HG03060 (cell line): ENCODE measurements at regions not wholly inside any gene's neighbourhood (a gene's known extent, or its start where the extent isn't known, plus 50 kb on each side); places are given as distances from the start of the nearest gene placed in this dataset.
"Not testable (repeated sequence)": the region's sequence is repeated elsewhere in the genome, so short reads cannot be mapped to it uniquely, and the experiment has no call there.

Source experiments
- ATAC-seq: cut with Tn5 transposase; IDR thresholded peaks from one replicate; pipeline ENCODE4 v1.9.1; 2021; ENCODE audit warnings: low read depth, moderate number of reproducible peaks; ENCODE audit not compliant: unreplicated experiment

DNA sequence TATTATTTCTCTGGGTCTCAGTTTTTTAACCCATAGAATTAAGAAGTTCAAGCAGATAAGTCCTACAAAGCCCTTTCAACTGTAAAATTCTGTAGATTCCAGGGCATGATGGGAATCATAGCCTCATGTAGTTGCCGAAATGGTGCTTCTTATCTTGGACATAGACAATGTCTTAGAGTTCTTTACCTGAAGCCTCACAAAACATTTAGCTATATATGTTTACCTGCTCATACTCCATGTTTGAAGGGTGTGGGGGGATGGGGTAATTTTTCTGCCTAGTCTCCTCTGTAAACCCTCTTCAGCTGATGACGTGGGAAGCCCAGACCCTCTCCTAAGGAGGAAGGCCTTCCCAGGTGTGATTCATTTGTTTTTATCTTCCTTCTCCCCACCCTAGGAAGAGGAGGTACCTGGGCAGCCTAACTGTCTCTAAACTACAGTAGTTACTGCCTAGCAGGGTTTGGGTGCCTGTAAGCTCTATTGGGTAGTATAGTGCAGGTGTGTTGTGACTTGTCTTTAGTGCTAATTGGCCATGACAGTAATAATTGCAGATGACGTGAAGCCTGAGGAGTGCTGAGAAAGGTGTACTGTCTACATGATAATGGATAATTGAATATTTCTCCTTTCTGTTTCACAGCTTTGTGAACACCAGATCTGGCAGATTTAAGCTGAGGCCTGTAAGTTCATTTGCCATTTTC is 230.8 kb downstream of the TFAP2B start:
- ATAC-seq, result no peak

DNA sequence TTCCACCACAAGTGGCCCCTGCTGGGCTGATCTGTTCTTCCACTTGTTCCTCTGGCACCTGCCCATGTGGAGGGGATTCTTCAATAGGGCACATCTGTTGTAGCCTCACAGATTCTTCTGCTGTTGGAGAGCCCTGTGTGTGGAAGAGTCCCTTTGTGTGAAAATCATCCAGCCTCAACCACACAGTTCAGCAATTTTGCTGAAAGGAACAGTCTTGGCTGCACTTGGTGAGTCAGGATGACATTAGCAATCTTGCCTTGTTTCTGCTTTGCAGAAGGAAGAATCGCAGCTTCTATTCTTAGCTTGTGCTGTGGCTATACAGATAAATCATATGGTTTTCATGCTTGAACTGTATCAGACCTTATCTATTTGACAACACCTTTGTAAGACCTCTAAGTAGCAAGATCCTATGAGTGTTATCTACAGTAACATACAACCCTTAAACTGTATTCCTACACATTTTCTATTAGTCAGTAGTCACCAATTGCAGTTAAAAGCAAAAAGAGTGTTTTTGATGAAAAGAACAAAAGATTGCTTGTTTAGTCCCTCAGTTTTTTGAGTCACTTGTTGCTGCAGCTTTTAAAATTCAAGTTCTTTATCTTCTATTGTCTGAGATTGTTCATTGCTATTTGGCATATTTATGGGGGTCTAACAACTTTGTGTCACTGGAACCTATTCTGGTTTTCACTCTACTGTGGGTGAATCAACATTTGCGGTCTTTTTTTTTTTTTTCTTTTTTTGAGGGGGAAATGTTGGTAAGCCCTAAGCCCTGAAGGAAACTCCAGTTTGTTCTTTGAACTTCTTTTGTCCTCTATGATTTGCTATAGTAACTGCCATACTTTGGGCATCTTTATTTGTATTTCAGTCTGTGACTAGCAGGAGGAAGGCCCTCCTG is 231.6 kb downstream of the TFAP2B start:
- ATAC-seq, result no peak

DNA sequence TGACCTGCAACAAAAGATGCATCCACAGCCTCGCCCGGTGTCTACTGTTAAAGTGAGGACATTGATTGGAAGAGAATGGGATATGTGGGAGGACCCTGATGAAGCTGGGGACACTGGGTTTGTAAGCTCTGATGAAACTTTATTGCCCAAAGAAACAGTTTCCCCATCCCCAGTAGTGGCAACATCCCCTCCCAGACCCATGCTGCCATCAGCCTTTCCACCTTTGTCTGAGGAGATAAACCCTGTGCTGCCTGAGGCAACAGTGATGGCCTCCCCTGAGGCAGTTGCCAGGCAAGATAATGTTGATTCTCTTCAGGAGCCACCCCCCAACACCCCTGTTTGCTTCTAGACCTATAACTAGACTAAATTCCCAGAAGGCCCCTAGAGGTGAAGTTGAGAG is 234.0 kb downstream of the TFAP2B start:
- not testable (repeated sequence) for ATAC-seq

DNA sequence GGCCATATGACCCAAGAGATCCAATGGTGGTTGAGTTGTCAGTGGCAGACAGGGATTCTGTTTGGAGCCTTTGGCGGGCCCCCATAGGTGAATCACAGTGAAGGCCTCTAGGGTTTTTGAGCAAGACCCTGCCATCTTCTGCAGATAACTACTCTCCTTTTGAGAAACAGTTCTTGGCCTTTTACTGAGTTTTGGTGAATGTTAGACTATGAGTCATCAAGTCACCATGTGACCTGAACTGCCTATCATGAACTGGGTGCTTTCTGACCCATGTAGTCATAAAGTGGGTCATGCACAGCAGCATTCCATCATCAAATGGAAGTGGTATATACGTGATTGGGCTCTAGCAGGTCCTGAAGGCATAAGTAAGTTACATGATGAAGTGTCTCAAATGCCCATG is 236.6 kb downstream of the TFAP2B start:
- not testable (repeated sequence) for ATAC-seq

DNA sequence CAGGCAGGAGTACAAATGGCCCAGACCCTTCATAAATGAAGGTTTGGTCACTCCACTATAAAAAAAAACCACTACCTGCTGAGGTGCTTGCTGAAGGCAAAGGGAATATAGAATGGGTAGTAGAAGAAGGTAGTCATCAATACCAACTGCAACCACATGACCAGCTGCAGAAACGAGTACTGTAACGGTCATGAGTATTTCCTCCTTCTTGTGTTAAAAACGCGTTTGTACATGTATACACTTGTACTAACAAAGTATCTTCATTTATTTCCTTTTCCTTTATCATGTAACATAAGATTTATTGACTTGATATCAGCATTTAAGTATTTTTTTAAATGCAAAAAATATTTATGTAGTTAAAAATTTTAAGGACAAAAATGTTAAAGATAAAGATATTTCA is 238.6 kb downstream of the TFAP2B start:
- no peak for ATAC-seq

DNA sequence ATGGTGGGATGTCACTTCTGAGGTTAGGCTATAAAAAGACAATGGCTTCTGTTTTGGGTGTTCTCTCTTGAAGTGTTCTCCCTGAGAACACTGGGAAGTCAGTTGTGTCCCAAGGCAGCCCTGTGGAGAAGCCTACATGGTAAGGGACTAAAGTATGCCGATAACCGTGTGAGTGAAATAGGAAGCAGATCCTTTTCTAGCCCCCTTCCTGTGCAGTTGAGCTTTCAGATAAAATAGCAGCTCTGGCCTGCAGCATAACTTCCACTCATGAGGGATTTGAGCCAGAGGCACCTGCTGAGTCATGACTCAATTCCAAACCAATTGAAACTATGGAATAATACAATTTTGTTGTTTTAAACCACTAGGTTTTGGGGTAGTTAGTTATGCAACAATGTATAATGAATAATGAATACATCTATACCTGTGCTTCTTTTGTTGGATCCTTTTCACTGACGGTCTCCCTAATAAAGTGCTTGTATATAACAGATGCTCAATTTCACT is 241.6 kb downstream of the TFAP2B start:
- ATAC-seq, result no peak

DNA sequence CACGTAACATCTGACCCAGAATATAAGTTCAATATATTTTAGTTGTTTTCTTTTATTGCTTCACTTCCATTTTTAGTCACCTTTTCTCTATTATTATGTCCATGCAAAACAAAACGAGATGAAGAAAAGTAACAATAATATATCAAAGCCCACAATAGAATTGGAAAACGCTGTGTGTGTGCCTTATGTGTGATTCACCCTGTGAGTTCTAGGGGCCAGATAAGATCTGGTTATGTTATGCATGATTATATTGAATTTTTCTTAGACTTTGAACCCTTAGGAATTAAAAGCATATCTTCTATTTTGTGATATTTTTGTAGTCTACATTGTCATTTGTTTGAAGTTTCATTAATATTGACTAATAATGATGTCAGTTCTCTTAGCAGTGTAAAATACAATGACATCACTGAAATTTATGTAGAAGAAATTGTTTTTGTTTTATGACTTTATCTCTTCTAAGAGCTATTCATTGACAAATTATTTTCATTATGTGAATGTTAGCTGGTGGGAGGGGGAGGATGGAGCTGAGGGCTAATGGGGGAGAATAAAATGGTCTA is 243.6 kb downstream of the TFAP2B start:
- no peak for ATAC-seq

DNA sequence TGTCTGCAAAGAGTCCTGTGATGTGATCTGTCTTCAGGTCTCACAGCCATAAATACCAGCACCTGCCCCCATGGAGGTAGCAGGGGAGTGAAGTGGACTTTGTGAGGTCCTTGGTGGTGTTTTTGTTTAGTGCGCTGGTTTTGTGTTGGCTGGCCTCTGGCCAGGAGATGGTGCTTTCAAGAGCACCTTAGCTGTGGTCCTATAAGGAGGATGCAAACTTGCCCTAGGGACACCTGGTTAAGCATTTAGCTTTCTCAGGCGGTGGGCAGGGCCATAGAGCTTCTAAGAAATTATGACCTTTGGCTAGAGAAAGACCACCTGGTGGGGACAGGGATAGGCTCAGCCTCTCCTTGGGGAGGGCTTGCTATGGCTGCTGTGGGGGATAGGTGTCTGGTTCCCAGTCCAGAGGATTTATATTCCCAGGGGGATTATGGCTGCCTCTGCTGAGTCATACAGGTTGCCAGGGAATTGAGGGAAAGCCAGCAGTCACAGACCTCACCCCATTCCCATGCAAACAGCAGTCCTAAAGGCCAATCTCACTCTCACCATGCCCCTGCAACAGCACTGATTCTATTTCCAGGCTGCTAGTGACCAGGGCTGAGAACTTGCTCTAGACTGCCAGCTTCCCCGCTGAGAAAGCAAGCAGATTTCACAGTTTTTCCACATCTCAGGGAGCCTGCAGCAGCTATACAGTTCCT is 259.3 kb downstream of the TFAP2B start:
- no peak for ATAC-seq

DNA sequence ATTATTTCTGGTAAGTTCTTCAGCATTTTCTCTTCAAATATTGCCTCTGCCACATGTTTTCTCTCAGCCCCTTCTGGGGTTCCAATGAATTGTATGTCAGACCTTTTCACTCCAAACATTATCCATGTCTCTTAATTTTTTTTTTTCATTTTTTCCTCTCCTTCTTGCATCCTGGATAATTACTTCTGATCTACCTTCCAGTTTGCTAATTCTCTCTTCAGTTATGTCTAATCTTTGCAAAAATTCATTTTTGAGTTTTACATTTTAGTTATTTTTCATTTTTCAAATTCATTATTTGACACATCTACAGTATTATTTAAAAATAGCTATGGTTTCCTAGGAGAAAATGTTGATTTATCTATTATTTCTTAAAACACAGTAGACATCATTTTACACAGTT is 271.7 kb downstream of the TFAP2B start:
- no peak for ATAC-seq

DNA sequence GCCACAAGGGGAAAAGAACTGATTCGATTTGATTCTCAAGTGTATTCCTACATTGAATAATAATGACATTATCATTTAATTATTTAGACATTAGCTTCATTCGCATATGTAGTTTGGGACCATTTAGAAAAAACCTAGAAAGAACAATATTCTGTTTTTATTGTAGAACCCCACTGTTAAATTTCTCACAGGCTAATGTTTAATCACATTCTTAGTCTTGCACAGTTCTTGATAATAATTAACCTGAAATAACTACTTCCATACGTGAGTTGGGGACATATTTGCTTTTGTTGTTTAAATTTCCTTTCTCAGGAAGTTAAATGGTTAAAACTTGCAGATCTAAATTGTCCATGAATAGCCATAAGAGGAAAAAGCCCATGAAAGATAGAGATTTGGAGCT is 275.2 kb downstream of the TFAP2B start:
- ATAC-seq, result no peak

DNA sequence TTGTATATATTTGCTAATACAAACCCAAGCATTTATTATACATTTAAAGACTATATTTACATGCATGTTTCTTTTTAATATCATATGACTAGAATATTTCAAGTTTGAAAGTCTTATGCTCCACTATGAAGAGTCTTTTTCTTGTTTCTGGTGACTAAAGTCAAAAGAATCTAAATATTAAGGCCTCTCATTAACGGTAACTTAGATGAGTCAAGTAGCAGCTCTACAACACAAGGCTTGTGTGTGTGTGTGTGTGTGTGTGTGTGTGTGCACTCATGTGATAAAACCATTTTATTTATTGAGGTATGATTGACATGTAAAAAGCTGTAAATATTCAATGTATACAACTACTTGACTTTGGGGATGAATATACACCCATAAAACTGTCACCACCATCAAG is 275.6 kb downstream of the TFAP2B start:
- no peak for ATAC-seq

DNA sequence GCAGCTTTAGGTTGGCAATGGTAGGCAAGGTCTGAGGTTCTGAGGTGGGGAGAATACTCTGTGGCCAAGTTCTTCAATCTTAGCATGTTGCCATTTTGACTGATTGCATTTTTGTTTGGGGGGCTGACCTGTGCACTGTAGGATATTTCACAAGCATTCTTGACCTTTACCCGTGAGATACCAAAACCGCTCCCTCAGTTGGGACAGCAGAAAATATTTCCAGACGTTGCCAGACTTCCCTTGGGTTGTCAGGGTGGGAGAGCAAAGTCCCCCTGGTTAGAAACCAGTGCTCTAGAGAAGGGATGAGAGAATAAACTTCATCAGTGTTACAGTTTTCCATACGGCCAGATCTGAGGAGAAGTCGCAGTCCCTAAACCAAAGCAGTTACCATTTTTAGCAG is 279.6 kb downstream of the TFAP2B start:
- no peak for ATAC-seq

DNA sequence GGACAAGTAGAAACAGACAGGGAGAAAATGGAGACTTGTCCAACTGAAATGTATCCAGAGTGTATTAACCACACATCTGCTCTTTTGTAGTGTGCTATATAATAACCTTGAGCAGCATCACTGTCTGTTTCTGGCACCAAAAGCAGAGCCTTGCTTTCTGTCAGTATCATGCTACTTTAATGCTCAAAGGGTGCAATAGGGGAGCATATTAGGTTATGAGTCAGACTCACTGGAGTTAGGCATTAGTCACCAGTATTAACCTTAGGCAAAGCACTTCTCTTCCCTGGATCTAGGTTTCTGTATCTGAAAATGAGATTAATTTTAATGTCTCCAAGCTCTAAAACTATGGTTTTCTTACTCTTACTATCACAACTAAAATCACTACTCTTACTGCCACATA is 280.1 kb downstream of the TFAP2B start:
- ATAC-seq, result no peak

DNA sequence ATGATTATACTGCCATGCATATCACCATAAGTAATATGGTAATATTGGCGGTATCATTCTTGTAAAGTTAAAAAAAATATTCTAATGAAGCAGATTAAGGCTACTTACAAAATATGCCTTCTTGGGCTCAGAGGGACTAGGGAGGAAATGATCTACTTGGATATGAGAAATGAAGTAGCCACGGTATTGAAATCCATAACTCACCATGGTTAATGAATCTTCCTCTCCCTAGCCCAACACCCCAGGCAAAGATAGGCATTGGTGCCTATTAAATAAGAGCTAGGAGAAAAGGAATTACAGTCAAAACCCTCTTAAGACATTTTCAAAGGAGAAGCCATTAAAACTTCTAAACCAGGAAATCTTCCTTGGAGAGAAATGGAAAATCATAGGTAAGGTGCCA is 280.5 kb downstream of the TFAP2B start:
- no peak for ATAC-seq

DNA sequence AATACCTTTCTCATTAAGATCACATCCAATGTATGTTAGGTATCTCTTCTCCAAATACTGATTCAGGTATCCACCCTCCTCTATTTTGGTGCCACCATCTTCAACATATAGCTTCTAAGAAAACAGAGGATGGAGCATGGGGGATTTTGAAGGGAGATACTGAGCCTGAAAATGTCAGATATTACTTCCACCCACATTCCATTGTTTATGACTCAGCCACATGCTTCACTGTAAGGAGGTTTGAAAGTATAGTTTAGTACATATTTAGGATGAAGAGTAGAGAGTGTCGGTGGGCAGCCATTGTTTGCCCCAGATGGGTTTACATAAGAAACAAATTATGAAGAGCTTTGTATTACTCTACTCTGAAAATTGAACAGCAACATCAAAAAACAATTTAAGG is 286.7 kb downstream of the TFAP2B start:
- ATAC-seq, result no peak

DNA sequence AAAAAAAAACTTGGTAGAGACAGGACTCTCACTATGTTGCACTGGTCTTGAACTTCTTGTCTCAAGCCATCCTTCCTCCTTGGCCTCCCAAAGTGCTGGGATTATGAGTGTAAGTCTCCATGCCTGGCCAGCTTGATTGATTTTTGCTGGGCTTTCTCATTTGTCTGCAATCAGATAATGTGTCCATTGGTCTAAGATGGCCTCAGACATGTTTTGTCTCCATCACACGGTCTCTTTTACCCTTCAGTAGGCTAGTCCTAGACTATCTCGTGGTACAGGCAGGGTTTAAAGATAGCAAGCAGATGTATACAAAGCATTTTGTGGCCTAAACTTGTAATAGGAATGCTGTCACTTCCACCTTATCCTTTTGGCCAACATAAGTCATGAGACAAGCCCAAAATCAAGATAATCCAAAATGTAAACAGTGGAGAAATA is 289.1 kb downstream of the TFAP2B start:
- ATAC-seq, result no peak

DNA sequence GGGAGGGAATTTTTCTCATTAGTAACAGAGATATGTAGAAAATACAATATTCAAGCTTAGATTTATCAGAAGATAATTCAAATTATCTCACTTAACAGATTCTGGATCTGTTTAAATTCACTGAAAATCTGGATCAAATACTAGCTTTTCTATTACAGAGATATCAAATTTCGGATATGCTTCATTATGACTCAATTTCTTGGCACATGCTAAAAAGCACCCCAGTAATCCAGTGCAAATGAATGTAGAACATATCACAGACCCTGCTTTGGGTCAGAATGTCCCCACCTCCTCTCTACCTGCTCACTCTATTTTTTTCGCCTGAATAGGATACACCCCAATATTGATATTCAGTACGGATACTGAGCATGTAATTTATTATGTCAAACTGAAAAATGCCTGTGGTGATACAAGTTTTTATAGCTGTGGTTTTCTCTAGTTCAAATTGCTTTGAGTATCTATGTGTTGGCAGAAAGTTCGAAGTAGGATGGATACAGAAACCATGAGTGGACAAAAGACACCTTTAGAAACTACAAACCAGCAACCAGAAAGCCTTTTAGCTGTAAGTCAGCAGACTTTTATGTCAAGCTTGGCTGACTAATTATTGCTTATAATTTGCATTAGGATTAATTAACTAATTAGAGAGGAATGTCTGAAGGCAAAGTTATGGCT is 290.0 kb downstream of the TFAP2B start:
- no peak for ATAC-seq

DNA sequence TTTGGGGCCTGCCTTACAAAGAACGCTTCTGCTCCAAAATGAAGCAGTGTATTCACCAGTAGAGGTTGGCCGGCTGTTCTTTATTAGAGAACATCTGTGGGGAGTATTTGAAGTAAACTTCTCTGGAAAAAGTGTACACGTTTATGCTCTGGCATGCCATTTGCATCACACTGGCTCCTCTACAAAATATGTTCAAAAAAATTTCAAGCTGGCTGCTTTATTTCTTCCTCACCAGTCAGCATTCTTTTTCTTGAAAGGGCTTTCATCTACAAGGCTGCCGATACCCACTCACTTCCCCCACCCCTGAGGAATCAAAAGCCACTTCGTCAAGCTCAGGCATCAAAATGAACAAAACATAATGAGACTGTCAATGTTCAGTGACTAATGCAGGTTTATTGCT is 294.1 kb downstream of the TFAP2B start:
- ATAC-seq, result no peak

DNA sequence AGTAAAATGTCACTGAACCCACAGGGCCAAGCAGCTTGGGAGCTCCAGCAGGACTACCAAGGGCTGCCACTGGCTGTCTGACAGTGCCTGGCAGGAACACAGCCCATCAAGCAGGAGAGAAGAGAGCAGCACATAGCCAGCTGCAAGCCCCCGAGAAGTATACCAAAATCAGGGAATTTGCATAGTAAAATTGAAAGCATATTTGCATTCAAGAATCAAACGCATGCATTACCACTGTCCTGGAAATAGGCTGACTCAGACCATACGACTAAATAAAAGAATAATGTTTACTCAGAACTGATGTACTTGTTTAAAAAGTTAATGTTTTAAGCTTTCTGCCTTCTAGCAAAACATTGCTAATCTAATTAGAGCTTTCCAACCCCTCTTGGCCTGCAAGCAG is 298.1 kb downstream of the TFAP2B start:
- no peak for ATAC-seq

DNA sequence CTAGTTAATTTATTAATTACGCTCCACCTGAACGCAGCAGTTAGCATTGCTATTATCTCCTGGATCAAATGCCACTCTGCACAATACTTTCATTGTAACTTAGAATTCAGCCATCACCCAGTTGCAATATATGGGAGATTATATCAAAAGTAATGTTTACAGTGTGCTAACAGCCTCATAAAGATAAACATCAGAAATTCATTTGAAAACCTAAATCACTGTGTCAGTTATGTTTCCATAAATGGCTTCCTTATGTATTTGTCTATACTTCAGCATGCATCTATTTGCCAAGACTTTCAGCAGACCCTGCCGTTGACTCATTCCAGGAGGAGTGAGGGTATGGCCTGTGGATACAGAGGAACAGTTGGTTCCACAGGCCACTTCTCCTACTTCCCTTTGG is 300.1 kb downstream of the TFAP2B start:
- ATAC-seq, result no peak
